ENCODE measurements at regions not wholly inside any gene's neighbourhood (a gene's known extent, or its start where the extent isn't known, plus 50 kb on each side); places are given as distances from the start of the nearest gene placed in this dataset.

GRCh38 chr6:155787168-155787567, 331.5 kb upstream of the NOX3 start:
- H3K4me3 Mint-ChIP-seq (ENCODE audit: unreplicated experiment), result no peak overlapping the region
- no peak for TF ChIP-seq CTCF (IDR thresholded peaks at IDR 0.05)
- peaks cover 14% of the 10 kb centered on the region for H3K4me1 Mint-ChIP-seq (ENCODE audit: low read depth)
- H3K27me3 Mint-ChIP-seq (ENCODE audit: low read depth), result no peaks in the 10 kb centered on the region
- no peak for DNase-seq (ENCODE audit: low spot score)
- no peak overlapping the region for H3K27ac Mint-ChIP-seq (ENCODE audit: unreplicated experiment)
- no peaks in the 10 kb centered on the region for H3K36me3 Mint-ChIP-seq (ENCODE audit: low read depth)
- no peaks in the 10 kb centered on the region for H3K9me3 Mint-ChIP-seq (ENCODE audit: low read depth)

GRCh38 chr6:155786528-155786927, 330.9 kb upstream of the NOX3 start:
- Mint-ChIP-seq H3K27me3 (ENCODE audit: low read depth) (no peaks in the 10 kb centered on the region), H3K27ac (ENCODE audit: unreplicated experiment) (no peak overlapping the region), H3K4me3 (ENCODE audit: unreplicated experiment) (no peak overlapping the region), H3K9me3 (ENCODE audit: low read depth) (no peaks in the 10 kb centered on the region), H3K36me3 (ENCODE audit: low read depth) (no peaks in the 10 kb centered on the region), H3K4me1 (ENCODE audit: low read depth) (peaks cover 16% of the 10 kb centered on the region)
- TF ChIP-seq CTCF (IDR thresholded peaks at IDR 0.05), result no peak
- no peak for DNase-seq (ENCODE audit: low spot score)

GRCh38 chr6:155782739-155783459, 327.3 kb upstream of the NOX3 start:
- Mint-ChIP-seq H3K4me1 (ENCODE audit: low read depth) (peaks cover 16% of the 10 kb centered on the region), H3K27me3 (ENCODE audit: low read depth) (no peaks in the 10 kb centered on the region), H3K36me3 (ENCODE audit: low read depth) (no peaks in the 10 kb centered on the region), H3K4me3 (ENCODE audit: unreplicated experiment) (no peak overlapping the region), H3K9me3 (ENCODE audit: low read depth) (no peaks in the 10 kb centered on the region), H3K27ac (ENCODE audit: unreplicated experiment) (no peak overlapping the region)
- no peak for TF ChIP-seq CTCF (IDR thresholded peaks at IDR 0.05)
- no peak for DNase-seq (ENCODE audit: low spot score)

- TF ChIP-seq CTCF (IDR thresholded peaks at IDR 0.05), result no peak
- no peaks in the 10 kb centered on the region for H3K27me3 Mint-ChIP-seq (ENCODE audit: low read depth)
- no peak overlapping the region for H3K4me3 Mint-ChIP-seq (ENCODE audit: unreplicated experiment)
- no peak for DNase-seq (ENCODE audit: low spot score)
- peak overlapping the region; percentile 64 for H3K27ac Mint-ChIP-seq (ENCODE audit: unreplicated experiment)
- peaks cover 16% of the 10 kb centered on the region for H3K4me1 Mint-ChIP-seq (ENCODE audit: low read depth)
- no peaks in the 10 kb centered on the region for H3K9me3 Mint-ChIP-seq (ENCODE audit: low read depth)
- no peaks in the 10 kb centered on the region for H3K36me3 Mint-ChIP-seq (ENCODE audit: low read depth)
Measured at GRCh38 chr6:155782320-155782731, 326.7 kb upstream of the NOX3 start.

- Mint-ChIP-seq H3K27me3 (ENCODE audit: low read depth) (no peaks in the 10 kb centered on the region), H3K36me3 (ENCODE audit: low read depth) (no peaks in the 10 kb centered on the region), H3K27ac (ENCODE audit: unreplicated experiment) (no peak overlapping the region), H3K9me3 (ENCODE audit: low read depth) (no peaks in the 10 kb centered on the region), H3K4me3 (ENCODE audit: unreplicated experiment) (no peak overlapping the region), H3K4me1 (ENCODE audit: low read depth) (peaks cover 16% of the 10 kb centered on the region)
- DNase-seq (ENCODE audit: low spot score), result no peak
- TF ChIP-seq CTCF (IDR thresholded peaks at IDR 0.05), result no peak
Measured at GRCh38 chr6:155779456-155779855, 323.8 kb upstream of the NOX3 start.
